Stimulated activated naive CD4-positive, alpha-beta T cell (primary cell): ENCODE measurements at regions not wholly inside any gene's neighbourhood (a gene's known extent, or its start where the extent isn't known, plus 50 kb on each side); places are given as distances from the start of the nearest gene placed in this dataset.
"Not testable (repeated sequence)": the region's sequence is repeated elsewhere in the genome, so short reads cannot be mapped to it uniquely, and the experiment has no call there.

Source experiments
- DNase-seq, 6 experiments: peaks; one replicate each; lab custom pipeline; 2025; lab: John Stamatoyannopoulos, UW

GRCh38 chr4:137853424-137853823 is 321.1 kb upstream of the PCDH18 start:
- DNase-seq = no peak

GRCh38 chr4:137852326-137852725 is 320.0 kb upstream of the PCDH18 start:
- DNase-seq = no peak

GRCh38 chr4:137851435-137851834 is 319.1 kb upstream of the PCDH18 start:
- no peak for DNase-seq

DNA sequence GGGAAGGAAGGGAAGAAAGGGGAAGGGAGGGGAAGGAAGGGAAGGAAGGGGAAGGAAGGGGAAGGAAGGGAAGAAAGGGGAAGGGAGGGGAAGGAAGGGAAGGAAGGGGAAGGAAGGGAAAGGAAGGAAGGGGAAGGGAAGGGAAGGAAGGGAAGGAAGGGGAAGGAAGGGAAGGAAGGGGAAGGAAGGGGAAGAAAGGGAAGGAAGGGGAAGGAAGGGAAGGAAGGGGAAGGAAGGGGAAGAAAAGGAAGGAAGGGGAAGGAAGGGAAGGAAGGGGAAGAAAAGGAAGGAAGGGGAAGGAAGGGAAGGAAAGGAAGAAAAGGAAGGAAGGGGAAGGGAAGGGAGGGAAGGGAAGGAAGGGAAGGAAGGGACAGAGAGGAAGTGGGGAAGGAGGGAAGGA is 295.7 kb upstream of the PCDH18 start:
- not testable (repeated sequence) for DNase-seq

- no peak for DNase-seq
These were observed 293.2 kb upstream of the PCDH18 start for GRCh38 chr4:137825505-137825904.

DNA sequence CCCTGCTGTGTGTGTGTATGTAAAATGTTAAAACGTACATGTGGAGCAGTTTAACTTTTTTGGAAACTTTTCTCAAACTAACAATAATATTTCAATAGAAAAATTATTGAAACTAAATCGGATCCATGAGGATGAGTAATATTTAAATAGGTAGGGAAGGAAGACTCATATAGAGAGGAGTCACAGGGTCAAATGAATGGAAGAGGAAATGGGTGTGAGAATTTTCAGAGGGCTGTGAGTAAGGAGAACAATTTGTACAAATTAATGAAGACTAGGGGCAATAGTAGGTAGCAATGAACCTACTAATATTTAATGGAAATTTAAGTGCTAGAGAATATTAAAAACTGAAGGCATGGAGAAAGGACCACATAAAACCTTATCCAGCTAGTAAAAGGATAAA is 290.7 kb upstream of the PCDH18 start:
- no peak for DNase-seq

GRCh38 chr4:137819964-137820383 is 287.7 kb upstream of the PCDH18 start:
- DNase-seq = no peak

DNA sequence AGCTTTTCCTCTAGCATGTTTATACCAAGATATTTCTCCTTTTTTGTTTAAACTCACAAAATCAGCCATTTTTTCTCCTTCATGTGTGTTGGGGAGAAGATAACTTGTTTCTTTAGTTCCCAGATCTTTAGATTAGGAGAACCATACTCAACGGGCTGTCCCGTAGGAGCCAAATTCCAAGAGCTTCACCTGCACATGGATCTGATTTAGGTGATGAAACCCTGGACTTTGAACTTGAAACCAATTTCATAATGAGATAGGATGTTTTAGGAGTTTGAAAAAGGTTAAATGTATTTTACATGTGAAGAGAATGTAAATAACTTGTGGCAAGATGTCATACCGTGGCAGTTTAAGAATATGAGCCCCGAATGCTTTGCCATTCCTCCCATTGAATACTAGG is 280.0 kb upstream of the PCDH18 start:
- DNase-seq = no peak

GRCh38 chr4:137806420-137806819 is 274.1 kb upstream of the PCDH18 start:
- no peak for DNase-seq

GRCh38 chr4:137804906-137805495 is 272.7 kb upstream of the PCDH18 start:
- DNase-seq = no peak

DNA sequence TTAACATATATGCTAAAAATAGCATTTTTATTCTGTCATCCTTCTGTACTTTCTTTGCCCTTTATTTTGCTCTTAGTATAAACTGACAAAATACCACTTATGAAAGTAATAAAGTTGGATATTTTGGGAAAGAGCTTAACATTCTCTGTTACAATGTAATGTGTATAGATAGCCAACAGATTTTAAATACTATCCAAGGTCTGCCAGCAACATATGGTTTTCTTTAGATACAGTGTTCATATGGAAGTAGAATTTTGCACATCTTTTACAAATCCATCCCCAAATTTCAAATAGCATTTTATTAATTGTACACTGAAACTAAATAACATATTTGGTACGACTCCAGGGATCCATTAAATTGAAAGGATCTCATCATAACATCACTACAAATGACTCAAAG is 268.6 kb upstream of the PCDH18 start:
- DNase-seq = no peak

DNA sequence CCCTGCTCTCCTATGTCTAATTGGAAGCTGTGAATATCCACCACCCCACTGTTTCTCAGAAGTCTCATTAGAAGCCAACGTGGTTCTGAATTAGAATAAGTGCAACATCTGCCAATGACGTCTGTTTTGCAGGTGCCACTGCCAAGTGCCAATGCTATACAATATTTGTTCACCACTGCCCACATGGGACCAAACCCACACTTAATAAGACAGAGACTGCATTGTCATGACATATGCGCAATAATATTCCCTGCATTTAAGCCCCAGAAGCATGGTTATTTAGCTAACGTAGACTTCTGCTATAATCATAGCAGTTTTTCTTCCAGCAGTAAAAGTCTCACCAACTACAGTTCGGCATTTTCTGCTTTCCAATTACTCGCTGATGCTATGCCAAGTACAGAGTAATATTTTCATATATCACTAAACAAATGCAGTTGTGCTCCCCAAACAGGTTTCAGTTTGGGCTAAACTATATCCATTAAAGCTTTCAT is 262.5 kb upstream of the PCDH18 start:
- DNase-seq = no peak

GRCh38 chr4:137789263-137789662 is 257.0 kb upstream of the PCDH18 start:
- not testable (repeated sequence) for DNase-seq

DNA sequence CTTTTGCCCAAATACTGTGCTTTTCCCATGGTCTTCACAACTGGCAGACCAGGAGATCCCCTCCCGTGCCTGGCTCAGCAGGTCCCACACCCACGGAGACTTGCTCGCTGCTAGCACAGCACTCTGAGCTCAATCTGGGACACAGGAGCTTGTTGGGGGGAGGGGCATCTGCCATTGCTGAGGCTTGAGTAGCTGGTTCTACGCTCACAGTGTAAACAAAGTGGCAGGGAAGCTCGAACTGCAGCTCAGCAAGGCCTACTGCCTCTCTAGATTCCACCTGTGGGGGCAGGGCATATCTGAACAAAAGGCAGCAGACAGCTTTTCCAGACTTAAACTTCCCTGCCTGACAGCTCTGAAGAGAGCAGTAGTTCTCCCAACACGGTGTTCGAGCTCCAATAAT is 251.6 kb upstream of the PCDH18 start:
- DNase-seq = not testable (repeated sequence)

DNA sequence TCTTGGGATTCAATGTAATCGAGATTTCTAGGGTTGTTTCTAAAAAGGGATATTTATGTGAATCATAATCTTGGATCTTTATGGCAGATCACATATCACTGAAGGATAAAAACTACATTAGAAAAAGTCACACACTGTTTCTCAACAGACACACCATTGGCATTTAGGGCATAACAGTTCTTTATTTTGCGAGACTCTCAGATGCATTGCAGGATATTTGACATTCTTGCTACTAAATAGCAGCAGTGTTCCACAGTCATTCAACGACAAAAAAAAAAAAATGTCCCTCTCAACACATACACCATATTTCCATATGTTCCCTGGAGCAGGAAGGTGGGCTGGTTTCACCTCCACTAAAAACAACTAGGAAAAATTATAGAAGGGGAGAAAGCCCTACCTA is 243.4 kb upstream of the PCDH18 start:
- no peak for DNase-seq

DNA sequence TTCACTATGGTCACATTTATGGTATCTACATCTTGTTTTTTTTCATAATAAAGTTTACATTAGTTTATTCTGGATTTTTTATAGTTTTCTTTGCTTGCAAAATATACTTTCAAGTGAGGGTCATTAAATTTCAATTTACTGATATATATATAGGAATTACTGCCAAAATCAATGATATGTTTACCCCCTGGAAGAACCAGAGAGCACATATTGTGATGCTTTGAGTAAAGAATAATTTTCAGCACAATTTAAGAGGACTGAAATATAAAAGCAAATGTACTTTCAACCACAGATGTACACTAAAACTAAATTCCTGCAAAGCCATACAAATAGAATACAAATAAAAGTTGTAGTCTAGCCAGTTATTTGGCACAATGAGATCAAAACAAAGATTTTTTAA is 242.2 kb upstream of the PCDH18 start:
- DNase-seq = no peak

DNA sequence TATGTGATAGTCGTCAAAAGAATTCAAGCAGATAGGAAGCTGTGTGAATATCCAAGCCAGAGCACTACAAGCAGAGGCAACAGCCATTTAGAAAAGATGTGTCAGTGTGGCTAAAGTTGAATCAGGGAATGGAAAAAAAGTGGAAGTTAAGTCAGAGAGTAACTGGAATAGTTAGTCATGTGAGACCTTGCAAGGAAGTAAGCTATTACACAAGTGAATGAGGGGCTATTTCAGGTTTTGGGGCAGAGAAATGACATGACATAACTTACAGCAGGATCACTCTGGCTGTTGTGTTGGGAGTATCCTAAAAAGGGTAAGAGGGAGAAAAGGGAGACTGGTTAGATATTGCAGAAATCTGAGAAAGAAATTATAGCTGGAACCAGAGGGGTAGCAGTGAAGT is 236.6 kb upstream of the PCDH18 start:
- DNase-seq = no peak

GRCh38 chr4:137768196-137768595 is 235.9 kb upstream of the PCDH18 start:
- no peak for DNase-seq

DNA sequence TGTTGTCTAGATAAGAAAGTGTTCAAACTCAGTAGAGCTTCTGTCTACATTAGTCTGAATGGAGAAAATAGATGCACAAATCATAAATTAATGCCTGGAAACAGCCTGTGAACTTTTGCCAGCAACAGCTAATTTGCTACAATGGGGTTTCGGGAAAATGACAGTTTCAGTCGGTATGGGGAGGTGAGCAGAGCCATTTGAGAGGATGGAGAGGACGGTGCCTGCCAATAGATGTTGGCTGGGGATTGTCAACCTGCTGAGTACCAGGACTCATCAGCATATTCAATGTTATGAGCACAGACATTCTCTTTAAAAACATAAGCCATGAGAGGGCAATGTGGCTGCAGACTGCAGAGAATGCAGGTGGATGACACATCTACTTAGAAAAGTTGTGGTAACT is 230.3 kb upstream of the PCDH18 start:
- no peak for DNase-seq

- no peak for DNase-seq
These were observed 222.6 kb upstream of the PCDH18 start for GRCh38 chr4:137754652-137755471.

- DNase-seq = no peak
These were observed 217.2 kb upstream of the PCDH18 start for GRCh38 chr4:137749466-137749865.

GRCh38 chr4:137748616-137749015 is 216.3 kb upstream of the PCDH18 start:
- no peak for DNase-seq

GRCh38 chr4:137740141-137740540 is 207.8 kb upstream of the PCDH18 start:
- DNase-seq = no peak

DNA sequence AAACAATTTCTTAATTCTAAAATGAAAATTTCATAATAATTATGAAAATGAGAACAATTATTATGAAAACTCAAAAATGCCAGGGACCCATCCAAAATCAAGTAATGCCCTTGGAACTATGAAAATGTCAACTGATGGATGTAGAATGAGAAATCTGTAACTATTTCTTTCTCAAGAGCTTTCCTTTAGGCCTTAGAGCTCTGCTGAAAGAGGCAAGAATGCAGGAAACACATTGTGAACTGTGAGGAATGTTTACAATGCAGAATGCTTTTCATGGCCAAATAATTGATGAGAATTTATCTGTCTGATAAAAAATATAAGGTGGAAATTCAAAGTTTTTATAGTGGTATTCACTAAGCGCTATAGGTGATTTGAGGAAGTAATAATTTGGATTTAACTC is 207.1 kb upstream of the PCDH18 start:
- DNase-seq = no peak
